ENCODE measurements at regions not wholly inside any gene's neighbourhood (a gene's known extent, or its start where the extent isn't known, plus 50 kb on each side); places are given as distances from the start of the nearest gene placed in this dataset.

DNA sequence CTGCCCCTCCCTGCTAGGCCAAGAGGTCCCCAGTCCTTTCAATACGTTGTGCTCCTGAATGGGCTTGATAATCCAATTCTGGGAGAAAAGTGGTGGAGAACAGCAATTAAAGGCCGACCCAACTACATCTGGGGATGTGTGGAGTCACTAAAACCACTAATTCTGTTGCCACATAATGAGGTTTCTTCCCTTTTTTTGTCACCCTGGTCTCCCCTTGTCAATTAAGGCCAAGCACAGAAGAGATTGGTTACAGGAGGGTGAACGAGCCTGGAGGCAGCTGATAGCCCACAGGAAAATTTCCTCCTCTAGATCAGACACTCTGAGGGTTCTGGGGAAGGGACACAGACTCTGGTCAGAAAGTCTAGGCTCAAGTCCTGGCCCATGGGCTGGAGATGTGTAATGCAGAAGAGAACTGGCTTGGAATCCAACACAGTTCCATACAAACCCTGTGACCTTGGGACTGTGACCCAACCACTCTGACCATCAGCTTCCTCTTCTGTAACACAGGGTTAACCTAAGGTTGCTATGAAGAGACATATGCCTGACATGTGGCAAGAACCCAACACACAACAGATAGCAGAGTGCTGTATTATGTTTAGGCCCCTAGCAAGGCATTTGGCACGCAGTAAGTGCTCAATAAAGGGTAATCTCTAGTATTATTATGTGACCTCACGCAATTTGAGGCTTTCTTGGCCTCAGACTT, 146.4 kb downstream of the CHST1 start:
- no peak for DNase-seq (ENCODE audit: low read depth in 4 of 4, low spot score in 1 of 4)

DNA sequence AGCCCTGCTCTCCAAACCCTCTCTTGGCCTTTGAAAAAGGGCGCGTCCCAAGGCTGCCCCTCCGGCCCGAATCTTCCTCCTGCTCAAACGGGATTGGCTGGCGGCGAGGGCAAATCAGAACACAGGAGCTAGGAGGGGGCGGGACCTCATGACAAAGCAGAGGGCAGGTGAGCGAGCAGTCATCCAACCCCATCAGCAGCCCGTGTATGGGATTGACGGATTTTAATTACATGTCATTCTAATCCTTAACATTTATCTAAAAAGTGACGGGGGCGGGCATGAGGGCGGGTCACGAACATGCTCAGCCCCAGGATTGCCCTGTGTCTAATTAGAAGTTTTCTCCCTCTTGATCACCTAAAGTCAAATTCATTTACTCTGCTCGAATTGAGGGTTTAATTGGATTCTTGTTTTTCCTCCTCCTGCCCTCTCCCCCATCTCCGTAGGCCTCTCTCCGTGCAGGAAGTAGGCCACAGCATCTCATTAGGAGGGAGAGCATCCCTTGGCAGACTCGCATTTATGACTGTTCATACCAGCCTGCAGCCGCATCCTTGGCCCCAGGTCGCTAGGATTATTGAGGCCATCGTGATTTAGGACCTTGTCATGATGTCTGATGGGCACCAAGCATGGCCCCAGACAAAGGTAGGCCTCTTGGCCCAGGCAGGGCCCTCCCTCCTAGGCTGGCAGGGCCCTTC, 147.1 kb downstream of the CHST1 start:
- DNase-seq (ENCODE audit: low read depth in 4 of 4, low spot score in 1 of 4): no peak

DNA sequence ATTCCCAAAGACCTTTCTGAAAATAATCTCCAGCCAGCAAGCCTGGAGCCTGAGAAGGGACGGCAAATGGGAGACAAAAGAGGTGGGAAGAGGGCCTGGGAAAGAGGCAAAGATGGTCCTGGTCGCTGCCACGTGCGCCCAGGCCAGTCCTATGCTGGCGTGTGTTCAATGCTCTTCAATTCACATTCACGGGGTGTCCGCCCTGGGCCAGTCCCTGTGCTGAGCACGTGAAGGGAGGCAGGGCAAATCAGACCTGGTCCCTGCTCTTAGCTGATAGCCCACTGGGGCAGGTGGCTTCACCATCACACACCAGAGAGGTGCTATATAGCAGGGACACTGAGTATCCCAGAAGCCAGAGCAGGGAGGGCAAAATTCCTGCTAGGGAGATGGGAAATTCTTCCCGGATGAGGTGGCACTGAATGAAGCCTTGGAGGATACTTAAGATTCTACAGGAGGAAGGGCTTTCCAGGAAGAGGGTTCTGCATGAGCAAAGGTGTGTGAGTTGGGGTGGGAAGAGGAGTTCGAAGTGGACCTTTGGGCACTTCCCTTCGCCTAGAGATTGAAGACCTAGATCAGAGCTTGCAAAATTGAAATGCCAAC, 148.2 kb downstream of the CHST1 start:
- no peak for DNase-seq (ENCODE audit: low read depth in 4 of 4, low spot score in 1 of 4)

DNA sequence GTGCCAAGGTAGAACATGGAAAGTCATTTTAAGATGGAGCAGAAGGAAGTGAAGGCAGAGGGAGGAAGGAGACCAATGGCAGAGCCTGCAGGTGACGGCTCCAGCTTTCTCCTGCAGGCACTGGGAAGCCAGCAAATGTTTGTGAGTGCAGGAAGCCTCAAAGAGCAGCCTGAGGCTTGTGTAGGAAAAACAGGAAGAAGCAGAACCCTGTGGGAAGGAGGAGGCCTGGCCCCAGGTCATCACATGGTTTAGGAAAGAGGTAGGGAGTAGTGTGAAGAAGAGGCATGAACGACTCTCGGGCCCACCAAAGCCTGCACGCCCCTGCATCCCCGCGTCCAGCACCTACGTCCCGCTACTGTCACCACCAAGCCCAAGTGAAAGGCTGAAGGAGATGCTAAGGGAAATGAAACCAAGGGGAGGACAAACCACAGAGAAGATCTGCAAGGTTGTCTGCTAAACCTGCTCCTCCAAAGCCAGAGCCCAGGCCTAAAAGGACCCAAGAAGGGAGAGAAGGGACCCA, 151.5 kb downstream of the CHST1 start:
- DNase-seq (ENCODE audit: low read depth in 4 of 4, low spot score in 1 of 4): no peak

DNA sequence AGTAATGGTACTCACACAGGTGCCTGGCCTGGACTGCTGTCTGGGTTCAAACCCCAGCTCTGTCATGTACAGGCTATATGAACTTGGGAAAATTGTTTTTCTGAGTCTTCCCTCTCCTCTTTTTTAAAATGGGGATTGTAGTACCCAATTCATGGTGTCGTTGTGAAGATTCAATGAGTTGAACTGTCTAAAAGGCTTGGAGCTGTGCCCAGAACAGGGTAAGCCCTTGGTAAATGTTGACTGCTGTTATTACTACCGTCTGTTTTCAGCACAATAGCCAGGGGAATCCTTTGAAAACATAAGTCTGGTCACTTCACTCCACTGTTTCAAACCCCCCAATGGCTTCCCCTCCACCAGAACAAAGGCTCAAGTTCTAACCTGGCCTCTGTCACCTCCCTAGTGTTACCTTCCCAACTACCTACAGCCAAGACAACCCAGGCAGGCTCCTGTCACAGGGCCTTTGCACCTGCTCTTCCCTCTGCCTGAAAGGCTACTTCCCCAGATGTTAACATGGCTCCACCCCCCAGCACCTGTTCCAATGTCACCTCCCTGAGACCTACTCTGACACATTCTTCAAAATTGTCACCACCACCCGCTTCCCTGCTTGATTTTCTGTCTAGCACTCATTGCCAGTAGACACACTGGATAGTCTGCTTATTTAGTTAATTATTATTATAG, 152.8 kb downstream of the CHST1 start:
- DNase-seq (ENCODE audit: low read depth in 4 of 4, low spot score in 1 of 4): no peak

- DNase-seq (ENCODE audit: low read depth in 4 of 4, low spot score in 1 of 4): no peak
Measured at GRCh38 chr11:45511566-45511965, 153.9 kb downstream of the CHST1 start.

GRCh38 chr11:45507916-45508315, 157.5 kb downstream of the CHST1 start:
- no peak for DNase-seq (ENCODE audit: low read depth in 4 of 4, low spot score in 1 of 4)

DNA sequence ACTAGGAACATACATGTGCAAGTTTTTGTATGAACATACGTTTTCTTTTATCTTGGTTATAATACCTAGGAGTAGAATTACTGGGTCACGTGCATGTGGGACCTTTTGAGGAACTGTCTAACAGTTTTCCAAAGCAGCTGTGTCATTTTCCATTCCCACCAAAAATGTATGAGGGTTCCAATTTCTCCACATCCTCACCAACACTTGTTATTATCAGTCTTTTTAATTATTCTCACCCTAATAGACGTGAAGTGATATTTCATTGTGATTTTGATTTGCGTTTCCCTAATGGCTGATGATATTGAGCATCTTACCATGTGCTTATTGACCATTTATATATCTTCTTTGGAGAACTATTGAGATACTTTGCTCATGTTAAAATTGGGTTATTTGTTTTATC, 162.1 kb downstream of the CHST1 start:
- DNase-seq (ENCODE audit: low read depth in 4 of 4, low spot score in 1 of 4): no peak

DNA sequence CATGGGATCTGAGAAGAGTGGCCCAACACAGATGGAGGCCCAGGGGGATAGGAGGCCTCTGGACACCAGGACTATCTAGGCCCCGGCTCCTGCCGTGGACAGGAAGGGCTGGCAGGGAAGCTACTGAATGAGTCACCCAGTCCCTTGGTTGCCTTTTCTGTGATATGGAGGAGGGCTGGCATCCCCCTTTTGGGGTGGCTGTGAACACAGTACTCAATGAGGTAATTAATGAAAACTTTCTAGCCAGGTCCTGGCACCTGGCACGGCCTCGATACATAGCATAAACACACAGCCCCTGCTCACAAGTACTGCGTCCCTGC, 163.2 kb downstream of the CHST1 start:
- no peak for DNase-seq (ENCODE audit: low read depth in 4 of 4, low spot score in 1 of 4)

GRCh38 chr11:45501392-45502225, 163.8 kb downstream of the CHST1 start:
- DNase-seq (ENCODE audit: low read depth in 4 of 4, low spot score in 1 of 4): no peak

DNA sequence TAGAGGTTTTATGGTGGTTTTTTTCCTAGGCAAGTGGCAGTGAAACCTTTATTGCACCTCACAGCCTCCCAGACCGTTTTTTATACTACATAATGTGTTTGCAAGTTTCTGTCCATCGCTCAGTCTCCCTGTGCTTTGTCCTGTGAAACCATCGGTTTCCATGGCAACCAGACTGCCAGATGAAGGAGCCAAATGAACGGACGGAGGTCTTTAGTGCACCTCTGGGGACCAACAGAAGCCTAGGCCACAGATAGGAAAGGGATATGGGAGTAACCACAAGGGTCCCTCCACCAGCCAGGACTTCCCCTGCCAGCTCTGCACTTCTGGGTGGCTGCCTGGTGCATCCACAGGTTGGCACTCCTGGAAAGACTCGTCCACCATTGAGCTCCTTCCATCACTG, 165.0 kb downstream of the CHST1 start:
- DNase-seq (ENCODE audit: low read depth in 4 of 4, low spot score in 1 of 4): no peak

DNA sequence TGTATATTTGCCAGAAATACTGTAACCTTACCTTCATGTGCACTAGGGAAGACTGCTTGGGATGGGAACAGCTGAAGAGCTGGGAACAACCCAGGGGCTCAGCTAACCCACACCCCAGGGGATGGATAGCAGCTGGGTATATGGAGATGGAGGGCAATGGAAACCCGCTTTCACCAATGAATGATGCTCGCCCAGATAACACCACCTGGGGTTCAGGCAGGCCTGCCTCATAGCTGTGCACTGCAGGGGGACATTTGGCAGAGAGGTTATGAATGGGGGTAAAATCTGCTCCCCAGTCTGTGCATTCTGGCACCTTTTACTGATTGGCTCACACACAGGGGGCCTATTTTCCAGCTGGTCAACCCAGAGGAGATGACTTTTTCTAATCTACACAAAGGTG, 170.7 kb downstream of the CHST1 start:
- no peak for DNase-seq (ENCODE audit: low read depth in 4 of 4, low spot score in 1 of 4)

GRCh38 chr11:45489281-45489905, 176.0 kb downstream of the CHST1 start:
- no peak for DNase-seq (ENCODE audit: low read depth in 4 of 4, low spot score in 1 of 4)

DNA sequence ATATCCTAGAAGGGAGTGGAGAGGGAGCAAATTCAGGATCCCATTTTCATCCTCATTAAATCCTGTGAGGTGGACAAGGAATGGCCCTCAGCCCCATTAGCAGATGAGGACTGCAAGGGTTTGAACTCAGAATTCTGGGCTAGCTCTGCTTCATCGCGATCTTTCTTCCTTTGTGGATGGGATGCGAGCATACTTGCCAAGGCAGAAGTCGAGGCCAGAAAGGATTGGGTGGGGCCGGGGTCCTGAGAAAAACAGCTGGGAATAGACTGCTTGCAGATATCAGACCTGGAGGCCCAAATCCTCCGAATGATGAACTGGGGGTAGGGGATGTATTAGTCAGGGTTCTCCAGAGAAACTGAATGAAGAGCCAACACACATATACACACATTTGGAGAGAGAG, 179.0 kb downstream of the CHST1 start:
- DNase-seq (ENCODE audit: low read depth in 4 of 4, low spot score in 1 of 4): no peak

DNA sequence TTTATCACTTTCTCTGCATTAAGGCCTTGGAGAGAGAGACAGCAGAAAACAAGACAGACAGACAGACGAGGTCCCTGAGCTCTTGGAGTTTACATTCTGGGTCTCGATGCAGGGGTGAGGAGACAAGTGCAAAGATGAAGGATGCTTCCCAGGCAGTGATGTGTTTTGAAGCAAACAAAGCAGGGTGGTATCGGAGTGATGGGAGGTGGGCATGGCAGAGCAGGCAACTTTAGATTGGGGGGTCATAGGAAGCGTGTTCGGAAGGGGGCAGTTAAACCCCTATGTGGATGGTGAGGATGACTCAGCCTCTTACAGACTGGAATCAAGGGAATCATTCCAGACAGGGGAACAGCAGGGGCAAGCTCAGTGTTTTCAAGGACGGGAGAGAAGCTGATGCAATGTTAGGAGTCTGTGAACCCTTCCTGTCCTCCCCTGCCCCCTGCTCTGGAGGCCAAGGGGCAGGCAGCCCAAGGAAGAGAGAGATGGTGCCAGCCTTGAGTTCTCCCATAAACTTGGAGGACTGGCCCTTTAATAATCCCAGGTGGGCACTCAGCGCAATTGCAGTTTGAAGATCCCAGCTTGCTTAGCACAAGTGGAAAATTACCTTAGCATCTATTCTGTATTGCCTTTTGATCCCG, 180.2 kb downstream of the CHST1 start:
- no peak for DNase-seq (ENCODE audit: low read depth in 4 of 4, low spot score in 1 of 4)

GRCh38 chr11:45484326-45484883, 181.0 kb downstream of the CHST1 start:
- no peak for DNase-seq (ENCODE audit: low read depth in 4 of 4, low spot score in 1 of 4)

- DNase-seq (ENCODE audit: low read depth in 4 of 4, low spot score in 1 of 4): no peak
Measured at GRCh38 chr11:45483416-45483815, 182.0 kb downstream of the CHST1 start.

DNA sequence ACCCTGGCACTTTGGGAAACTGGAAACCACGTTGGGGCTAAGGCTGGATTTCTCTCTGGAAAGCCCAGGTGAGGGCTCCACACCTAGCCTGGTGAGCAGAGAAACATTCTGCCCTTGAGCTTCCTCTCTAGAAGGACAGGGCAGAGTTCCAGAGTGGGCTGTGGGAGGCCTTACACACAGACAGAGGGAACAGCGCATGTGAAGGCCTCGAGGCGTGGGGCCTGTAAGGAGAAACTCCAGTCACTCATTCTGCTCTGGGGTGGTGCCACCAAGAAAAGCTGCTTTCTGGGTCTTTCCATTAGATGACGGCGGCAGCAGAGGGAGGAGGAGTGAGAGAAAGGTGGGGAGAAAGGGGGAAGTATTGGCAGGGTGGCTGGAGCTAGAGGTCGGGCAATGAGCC, 183.1 kb downstream of the CHST1 start:
- DNase-seq (ENCODE audit: low read depth in 4 of 4, low spot score in 1 of 4): no peak

DNA sequence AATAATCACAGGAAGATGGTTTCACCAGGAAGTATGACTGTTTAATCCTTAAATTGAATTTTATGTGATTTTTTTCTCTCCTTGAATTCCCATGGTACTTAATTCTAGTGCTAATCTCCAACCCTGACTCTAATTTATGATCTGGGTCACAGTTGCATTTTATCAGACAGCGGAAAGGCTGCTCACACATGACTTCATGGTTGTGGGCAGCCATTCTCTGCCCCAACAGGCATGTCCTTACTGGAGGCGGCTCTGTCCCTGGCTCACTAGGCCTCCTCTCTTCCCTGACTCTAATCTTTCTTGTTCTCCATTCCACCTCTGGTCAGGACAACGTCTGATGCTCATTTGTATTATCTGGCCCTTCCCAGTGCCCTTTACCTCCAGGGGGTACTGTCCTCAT, 184.4 kb downstream of the CHST1 start:
- DNase-seq (ENCODE audit: low read depth in 4 of 4, low spot score in 1 of 4): no peak

- DNase-seq (ENCODE audit: low read depth in 4 of 4, low spot score in 1 of 4): no peak
Measured at GRCh38 chr11:45477588-45477987, 187.8 kb downstream of the CHST1 start.
